Endothelial cell of umbilical vein (primary cell): ENCODE measurements at regions not wholly inside any gene's neighbourhood (a gene's known extent, or its start where the extent isn't known, plus 50 kb on each side); places are given as distances from the start of the nearest gene placed in this dataset.

Experiments
- BruUV-seq: library from RNA; stranded (reverse); fragments of 400-500 nt; replicated peaks from 2 replicates; lab custom pipeline; 2021; lab: Mats Ljungman, UMichigan
- CTCF ChIA-PET: fragments of 300-600, 350-600 bp; sonication (Branson Sonifier 250); formaldehyde crosslinking; loops from one replicate; lab custom pipeline; 2021; ENCODE audit warnings: antibody characterized with exemption, inconsistent platforms; lab: Charles Lee
- POLR2A ChIA-PET: fragments of 300-600, 350-600 bp; sonication (Branson Sonifier 250); formaldehyde crosslinking; loops from one replicate; lab custom pipeline; 2021; ENCODE audit warnings: antibody characterized with exemption, inconsistent platforms; lab: Charles Lee
- DNase-seq: peaks from one replicate; pipeline ENCODE4 v3.0.0-alpha.2; 2011; ENCODE audit warnings: low read depth, low spot score
- FAIRE-seq: peaks from 2 replicates; lab custom pipeline; 2011; peaks lifted over from hg19 to GRCh38; lab: Jason Lieb, UNC
- H2AFZ ChIP-seq: 2 replicates; pipeline ENCODE4 v1.6.0; 2012; ENCODE audit warnings: low read depth, low read length, control low read depth, inconsistent platforms
- H3K27ac ChIP-seq: 2 replicates; pipeline ENCODE4 v1.5.1; 2011; ENCODE audit warnings: low read depth, mild to moderate bottlenecking, control low read depth, low read length, moderate library complexity; ENCODE audit not compliant: insufficient read depth
- H3K27me3 ChIP-seq, 2 experiments: 2 replicates each; pipeline versions ENCODE4 v1.6.0 to v1.6.1; 2011; ENCODE audit warnings: low read length in 2 of 2, mixed read lengths in 1 of 2; ENCODE audit not compliant: control insufficient read depth in 2 of 2, insufficient read depth in 2 of 2
- H3K36me3 ChIP-seq, 2 experiments: 2 replicates in 1 of 2; 3 replicates in 1 of 2; pipeline ENCODE4 v1.5.1; 2011; ENCODE audit warnings: low read length in 2 of 2, mild to moderate bottlenecking in 1 of 2, moderate library complexity in 1 of 2; ENCODE audit not compliant: control insufficient read depth in 2 of 2, insufficient read depth in 2 of 2; ENCODE audit errors: extremely low read depth in 1 of 2
- H3K4me1 ChIP-seq: 3 replicates; pipeline ENCODE4 v1.5.1; 2011; ENCODE audit warnings: mild to moderate bottlenecking, low read length; ENCODE audit not compliant: control insufficient read depth, insufficient read depth; ENCODE audit errors: extremely low read depth
- H3K4me2 ChIP-seq: 2 replicates; pipeline ENCODE4 v1.6.1; 2011; ENCODE audit warnings: low read length, control low read depth, mixed read lengths; ENCODE audit not compliant: insufficient read depth
- H3K4me3 ChIP-seq, 3 experiments: fragments of 200-600 bp in 1 of 3; sonication (generic), shearing (Covaris generic) in 1 of 3; replicated peaks in 1 of 3; 2 replicates each; pipeline ENCODE4 v1.5.1; 2011 to 2016; ENCODE audit warnings: control low read depth in 3 of 3, low read length in 3 of 3, mild to moderate bottlenecking in 2 of 3, inconsistent platforms in 1 of 3, low read depth in 1 of 3, moderate library complexity in 1 of 3; ENCODE audit not compliant: insufficient read depth in 1 of 3
- H3K79me2 ChIP-seq: 2 replicates; pipeline ENCODE4 v1.6.0; 2012; ENCODE audit warnings: low read length, inconsistent platforms; ENCODE audit not compliant: control insufficient read depth, insufficient read depth
- H3K9ac ChIP-seq: replicated peaks from 2 replicates; pipeline ENCODE3; 2011; ENCODE audit warnings: low read length, control low read depth; ENCODE audit not compliant: insufficient read depth; ENCODE audit errors: extremely low read depth
- H3K9me1 ChIP-seq: replicated peaks from 3 replicates; pipeline ENCODE4 v1.6.0; 2011; ENCODE audit warnings: mild to moderate bottlenecking, low read length; ENCODE audit not compliant: control insufficient read depth, insufficient read depth; ENCODE audit errors: extremely low read depth
- H3K9me3 ChIP-seq: replicated peaks from 2 replicates; pipeline ENCODE4 v1.5.1; 2012; ENCODE audit warnings: low read length, inconsistent platforms; ENCODE audit not compliant: control insufficient read depth, insufficient read depth
- H4K20me1 ChIP-seq: replicated peaks from 2 replicates; pipeline ENCODE3; 2011; ENCODE audit warnings: mild to moderate bottlenecking, low read length; ENCODE audit not compliant: control insufficient read depth, insufficient read depth; ENCODE audit errors: extremely low read depth
- EZH2 ChIP-seq: IDR thresholded peaks from 2 replicates; pipeline ENCODE4 v1.6.1; 2012; ENCODE audit warnings: borderline replicate concordance, low read depth, mild to moderate bottlenecking, moderate library complexity, low read length, inconsistent platforms; ENCODE audit not compliant: severe bottlenecking
- FOS ChIP-seq: IDR thresholded peaks from 2 replicates; pipeline ENCODE4 v1.6.1; 2011; ENCODE audit warnings: mild to moderate bottlenecking, low read length, moderate library complexity, borderline replicate concordance; ENCODE audit not compliant: insufficient read depth
- GATA2 ChIP-seq: IDR thresholded peaks from 2 replicates; pipeline ENCODE4 v1.7.0; 2011; ENCODE audit warnings: low read depth, mild to moderate bottlenecking, moderate library complexity, mixed read lengths, low read length; ENCODE audit not compliant: insufficient read length, insufficient read depth
- JUN ChIP-seq: IDR thresholded peaks from 2 replicates; pipeline ENCODE4 v1.6.1; 2011; ENCODE audit warnings: borderline replicate concordance, low read depth; ENCODE audit not compliant: insufficient read length, insufficient read depth
- MYC ChIP-seq: IDR thresholded peaks from one replicate; pipeline ENCODE4 v1.6.1; 2011; ENCODE audit warnings: mild to moderate bottlenecking, low read depth, low read length
- POLR2A ChIP-seq: IDR thresholded peaks from 2 replicates; pipeline ENCODE4 v1.6.1; 2012; ENCODE audit warnings: low read depth, mild to moderate bottlenecking, control low read depth, low read length
- POLR2AphosphoS5 ChIP-seq: IDR thresholded peaks from 2 replicates; pipeline ENCODE4 v1.6.1; 2012; ENCODE audit warnings: low read depth, mild to moderate bottlenecking, control low read depth, low read length, moderate library complexity; ENCODE audit not compliant: insufficient read depth
- dilution Hi-C: fragments of 300-500 bp; cut with MboI; formaldehyde crosslinking; loops from one replicate; pipeline ENCODE4 v1.15.0; 2019; ENCODE audit warnings: low sequenced_read_pairs; ENCODE audit not compliant: extremely low pct_ligation_motif_present
- intact Hi-C: fragments of 100-400 bp; cut with micrococcal nuclease; formaldehyde crosslinking; loops from one replicate; pipeline ENCODE4 v1.10.0; 2022
- TF ChIP-seq, protein P1 (sequence below), 2 donors: IDR thresholded peaks; 1 replicate in 1 of 2; 2 replicates in 1 of 2; pipeline ENCODE4 v1.5.1; 2011; ENCODE audit warnings: low read length in 2 of 2, mild to moderate bottlenecking in 2 of 2, moderate library complexity in 2 of 2, control low read depth in 1 of 2, inconsistent platforms in 1 of 2, low read depth in 1 of 2; ENCODE audit not compliant: insufficient read depth in 1 of 2; ENCODE audit errors: extremely low read depth in 1 of 2
- TF ChIP-seq, protein P2 (sequence below): IDR thresholded peaks from 2 replicates; pipeline ENCODE4 v1.6.1; 2011; ENCODE audit not compliant: insufficient read depth, insufficient read length

DNA sequence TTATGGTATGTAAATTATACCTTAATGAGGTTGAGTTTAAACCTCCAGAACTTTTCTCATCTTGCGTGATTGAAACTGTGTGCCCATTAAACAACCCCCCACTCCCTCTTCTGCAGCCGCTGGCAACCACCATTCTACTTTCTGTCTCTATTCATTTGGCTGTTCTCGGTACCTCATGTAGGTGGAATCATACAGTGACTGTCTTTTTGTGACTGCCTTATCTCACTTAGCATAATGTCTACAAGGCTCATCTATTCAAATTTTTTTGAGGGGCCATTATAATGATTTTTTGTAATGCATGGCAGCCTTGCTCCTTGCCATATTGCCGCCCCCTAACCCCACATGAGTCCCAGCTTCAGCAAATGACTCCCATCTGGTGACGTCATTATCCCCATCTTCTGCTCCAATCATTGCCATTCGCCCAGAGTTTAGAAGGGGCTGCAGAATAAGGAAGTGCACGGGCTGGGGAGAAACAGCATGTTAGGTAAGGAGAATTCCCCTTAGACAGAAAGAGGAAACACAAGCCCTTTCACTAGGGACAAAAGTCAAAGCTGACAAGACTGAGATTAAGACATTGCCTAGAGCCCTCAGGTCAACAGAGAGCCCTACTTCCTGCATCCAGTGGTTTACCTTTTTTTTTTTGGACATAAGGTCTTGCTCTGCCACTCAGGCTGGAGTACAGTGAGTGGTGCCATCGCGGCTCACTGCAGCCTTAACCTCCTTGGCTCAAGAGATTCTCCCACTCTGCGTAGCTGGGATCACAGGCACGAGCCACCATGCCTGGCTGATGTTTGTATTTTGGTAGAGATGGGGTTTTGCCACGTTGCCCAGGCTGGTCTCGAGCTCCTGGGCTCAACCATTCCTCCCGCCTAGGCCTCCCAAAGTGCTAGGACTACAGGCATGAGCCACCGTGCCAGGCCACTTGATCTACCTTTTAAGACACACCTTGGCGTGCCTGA is 78.4 kb upstream of the ERRFI1 start:
- no TSS peak for BruUV-seq
- H3K9me3 ChIP-seq = no peaks in the 10 kb centered on the region
- H3K4me3 ChIP-seq = no peak overlapping the region

DNA sequence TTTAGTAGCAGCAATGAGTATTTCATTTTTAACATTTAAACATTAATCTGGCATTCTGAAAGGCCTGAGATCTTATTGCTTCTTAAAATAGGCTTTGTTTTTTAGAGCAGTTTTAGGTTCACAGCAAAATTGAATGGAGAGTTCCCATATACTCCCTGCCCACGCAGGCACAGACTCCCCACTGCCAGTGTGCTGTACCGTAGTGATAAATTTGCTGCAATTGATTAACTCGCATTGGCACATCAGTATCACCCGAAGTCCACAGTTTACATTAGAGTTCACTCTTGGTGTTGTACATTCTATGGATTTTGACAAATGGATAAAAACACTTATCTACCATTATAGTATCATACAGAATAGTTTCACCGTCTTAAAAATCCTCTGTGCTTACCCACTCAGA is 71.8 kb upstream of the ERRFI1 start:
- intact Hi-C loops (loop anchor here (1.0 to 2.0 kb wide), 6 partner anchors 21 to 141 kb away; no protein-coding TSS in a partner anchor), dilution Hi-C loops (loop anchor here (10.0 kb wide), 1 partner anchor 53 kb away; no protein-coding TSS in a partner anchor)
- H3K9ac ChIP-seq = peak overlapping the region; percentile 86
- no peak for FAIRE-seq
- TF ChIP-seq POLR2AphosphoS5 = no peak
- no peak for TF ChIP-seq FOS
- TF ChIP-seq, protein P1, sequence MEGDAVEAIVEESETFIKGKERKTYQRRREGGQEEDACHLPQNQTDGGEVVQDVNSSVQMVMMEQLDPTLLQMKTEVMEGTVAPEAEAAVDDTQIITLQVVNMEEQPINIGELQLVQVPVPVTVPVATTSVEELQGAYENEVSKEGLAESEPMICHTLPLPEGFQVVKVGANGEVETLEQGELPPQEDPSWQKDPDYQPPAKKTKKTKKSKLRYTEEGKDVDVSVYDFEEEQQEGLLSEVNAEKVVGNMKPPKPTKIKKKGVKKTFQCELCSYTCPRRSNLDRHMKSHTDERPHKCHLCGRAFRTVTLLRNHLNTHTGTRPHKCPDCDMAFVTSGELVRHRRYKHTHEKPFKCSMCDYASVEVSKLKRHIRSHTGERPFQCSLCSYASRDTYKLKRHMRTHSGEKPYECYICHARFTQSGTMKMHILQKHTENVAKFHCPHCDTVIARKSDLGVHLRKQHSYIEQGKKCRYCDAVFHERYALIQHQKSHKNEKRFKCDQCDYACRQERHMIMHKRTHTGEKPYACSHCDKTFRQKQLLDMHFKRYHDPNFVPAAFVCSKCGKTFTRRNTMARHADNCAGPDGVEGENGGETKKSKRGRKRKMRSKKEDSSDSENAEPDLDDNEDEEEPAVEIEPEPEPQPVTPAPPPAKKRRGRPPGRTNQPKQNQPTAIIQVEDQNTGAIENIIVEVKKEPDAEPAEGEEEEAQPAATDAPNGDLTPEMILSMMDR (IDR thresholded peaks at IDR 0.05; ENCODE audit: extremely low read depth in 1 of 2, insufficient read depth in 1 of 2, low read depth in 1 of 2, low read length in 2 of 2) = no peak
- TF ChIP-seq JUN = no peak
- TF ChIP-seq GATA2 = no peak
- TF ChIP-seq EZH2 = no peak
- ChIA-PET CTCF (interaction anchor here (0.7 to 3.2 kb wide), 12 partner anchors 14 to 743 kb away, joined by 3 to 15 read pairs (median 5); no protein-coding TSS in a partner anchor), POLR2A (interaction anchor here (1.2 to 1.9 kb wide), 3 partner anchors 24 to 83 kb away, joined by 3 to 19 read pairs (median 6); no protein-coding TSS in a partner anchor)
- H3K4me2 ChIP-seq = peak overlapping the region; percentile 56
- H3K27me3 ChIP-seq = no peaks in the 10 kb centered on the region
- H3K4me1 ChIP-seq = peaks cover 49% of the 10 kb centered on the region
- H3K36me3 ChIP-seq = no peaks in the 10 kb centered on the region
- H2AFZ ChIP-seq = no peak overlapping the region
- H3K4me3 ChIP-seq = no peak overlapping the region
- H3K9me3 ChIP-seq = no peaks in the 10 kb centered on the region
- no peaks in the 10 kb centered on the region for H4K20me1 ChIP-seq
- no peaks in the 10 kb centered on the region for H3K9me1 ChIP-seq
- H3K27ac ChIP-seq = peak overlapping the region; percentile 98
- BruUV-seq = no TSS peak
- DNase-seq = no peak
- no peaks in the 10 kb centered on the region for H3K79me2 ChIP-seq

More for the DNA sequence above, 78.4 kb upstream of the ERRFI1 start:
- FAIRE-seq = no peak
- dilution Hi-C loops (no loop called here), intact Hi-C loops (no loop called here)
- no peak overlapping the region for H2AFZ ChIP-seq
- CTCF ChIA-PET = interaction anchor here (1.0 kb wide), 1 partner anchor 11 kb away, joined by 3 read pairs; no protein-coding TSS in a partner anchor
- no peak overlapping the region for H3K4me2 ChIP-seq
- no peak overlapping the region for H3K9ac ChIP-seq
- H3K27ac ChIP-seq = no peak overlapping the region
- H3K36me3 ChIP-seq = no peaks in the 10 kb centered on the region
- H3K79me2 ChIP-seq = no peaks in the 10 kb centered on the region
- DNase-seq = no peak
- H4K20me1 ChIP-seq = no peaks in the 10 kb centered on the region
- H3K9me1 ChIP-seq = no peaks in the 10 kb centered on the region
- POLR2A ChIA-PET = no interaction called here
- no peaks in the 10 kb centered on the region for H3K4me1 ChIP-seq
- TF ChIP-seq POLR2AphosphoS5 (no peak), POLR2A (no peak), FOS (no peak), JUN (no peak), GATA2 (no peak), MYC (no peak)
- TF ChIP-seq, protein P2, sequence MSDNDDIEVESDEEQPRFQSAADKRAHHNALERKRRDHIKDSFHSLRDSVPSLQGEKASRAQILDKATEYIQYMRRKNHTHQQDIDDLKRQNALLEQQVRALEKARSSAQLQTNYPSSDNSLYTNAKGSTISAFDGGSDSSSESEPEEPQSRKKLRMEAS = no peak
- no peaks in the 10 kb centered on the region for H3K27me3 ChIP-seq
